ENCODE measurements at regions not wholly inside any gene's neighbourhood (a gene's known extent, or its start where the extent isn't known, plus 50 kb on each side); places are given as distances from the start of the nearest gene placed in this dataset.

- TF ChIP-seq CTCF (conservative IDR thresholded peaks at IDR 0.05; ENCODE audit: low read depth in 2 of 2) (no peak), POLR2AphosphoS5 (IDR thresholded peaks at IDR 0.05; ENCODE audit: low read depth) (no peak), EZH2phosphoT487 (IDR thresholded peaks at IDR 0.05; ENCODE audit: unreplicated experiment) (no peak), ZNF114 (CRISPR knock-in tag; IDR thresholded peaks at IDR 0.05) (no peak)
Observed at GRCh38 chr3:34235096-34235495, 436.7 kb downstream of the PDCD6IP start (continued).

- Histone ChIP-seq H3K36me3 (ENCODE audit: insufficient read depth) (no peaks in the 10 kb centered on the region), H3K27ac (ENCODE audit: low read depth) (no peak overlapping the region), H3F3A (replicated peaks; ENCODE audit: low read depth) (no peaks in the 10 kb centered on the region), H3K9me2 (ENCODE audit: insufficient read depth) (no peaks in the 10 kb centered on the region), H3K4me3 (no peak overlapping the region), H3K27me3 (ENCODE audit: insufficient read depth) (no peaks in the 10 kb centered on the region), H2AFZ (no peak overlapping the region), H4K20me1 (replicated peaks; ENCODE audit: insufficient read depth) (no peaks in the 10 kb centered on the region), H3K4me2 (no peak overlapping the region), H3K79me2 (replicated peaks; ENCODE audit: insufficient read depth) (no peaks in the 10 kb centered on the region), H3K4me1 (ENCODE audit: insufficient read depth) (no peaks in the 10 kb centered on the region)
- no peaks in the 10 kb centered on the region; the same call in 2 of the 3 replicates for H3K4me1 Mint-ChIP-seq
- no peak for ATAC-seq
- no peaks in the 10 kb centered on the region for H3K36me3 Mint-ChIP-seq (ENCODE audit: low read depth)
- no peak for DNase-seq (ENCODE audit: low spot score)
- H3K4me3 Mint-ChIP-seq = no peak overlapping the region
- no peaks in the 10 kb centered on the region for H3K9me3 Mint-ChIP-seq
- H3K27ac Mint-ChIP-seq = no peak overlapping the region
- no peaks in the 10 kb centered on the region for H3K27me3 Mint-ChIP-seq (ENCODE audit: insufficient read depth, low read depth, poor library complexity)
- no peak for TF ChIP-seq EZH2phosphoT487 (IDR thresholded peaks at IDR 0.05; ENCODE audit: unreplicated experiment)
- TF ChIP-seq ETS1 (IDR thresholded peaks at IDR 0.05) = no peak
- no peak for TF ChIP-seq POLR2AphosphoS5 (IDR thresholded peaks at IDR 0.05; ENCODE audit: low read depth)
- no peak for TF ChIP-seq JUNB (IDR thresholded peaks at IDR 0.05; ENCODE audit: unreplicated experiment)
- no peak for TF ChIP-seq STAT1 (IDR thresholded peaks at IDR 0.05; ENCODE audit: unreplicated experiment)
- no peak for TF ChIP-seq CREB1 (CRISPR knock-in tag; IDR thresholded peaks at IDR 0.05; ENCODE audit: low read depth)
- no peak for TF ChIP-seq NANOG (IDR thresholded peaks at IDR 0.05; ENCODE audit: borderline replicate concordance)
- no peak for TF ChIP-seq CTCF (conservative IDR thresholded peaks at IDR 0.05; ENCODE audit: low read depth in 2 of 2)
- no peak for TF ChIP-seq ZNF114 (CRISPR knock-in tag; IDR thresholded peaks at IDR 0.05)
- no peak for TF ChIP-seq ZNF331 (CRISPR knock-in tag; IDR thresholded peaks at IDR 0.05; ENCODE audit: low read depth)
- no peak for TF ChIP-seq REST (IDR thresholded peaks at IDR 0.05; ENCODE audit: unreplicated experiment)
- no peak for TF ChIP-seq EZH2 (IDR thresholded peaks at IDR 0.05; ENCODE audit: low read depth, unreplicated experiment)
Observed at GRCh38 chr3:34237946-34238345, 439.5 kb downstream of the PDCD6IP start.

Data from GM23338 (cell line).